Heart right ventricle (tissue), 16 donors: ENCODE measurements at regions not wholly inside any gene's neighbourhood (a gene's known extent, or its start where the extent isn't known, plus 50 kb on each side); places are given as distances from the start of the nearest gene placed in this dataset.

ENCODE experiments used
- ATAC-seq, 8 donors: fragments of 200-7000 bp; cut with Tn5 transposase; one replicate each; pipeline ENCODE4 v1.9.1; 2020; ENCODE audit warnings: mild to moderate bottlenecking in 8 of 8, moderate library complexity in 8 of 8, moderate number of reproducible peaks in 1 of 8
- DNase-seq, 2 donors: peaks; one replicate each; pipeline ENCODE4 v3.0.0-alpha.2; 2020
- H3K27ac ChIP-seq, 10 donors: fragments of 200-600 bp; sonication (generic) in 2 of 10; one replicate each; pipeline versions ENCODE4 v1.5.0 to v1.8.0; 2020 to 2022; ENCODE audit warnings: mild to moderate bottlenecking in 3 of 10
- H3K27me3 ChIP-seq, 7 donors: fragments of 200-600 bp; one replicate each; pipeline ENCODE4 v1.8.0; 2021 to 2022; ENCODE audit warnings: mild to moderate bottlenecking in 2 of 7
- H3K36me3 ChIP-seq, 9 donors: fragments of 200-600 bp; sonication (generic) in 1 of 9; one replicate each; pipeline versions ENCODE4 v1.5.0 to v1.8.0; 2020 to 2022; ENCODE audit warnings: mild to moderate bottlenecking in 2 of 9
- H3K4me1 ChIP-seq, 9 donors: fragments of 200-600 bp; sonication (generic) in 1 of 9; one replicate each; pipeline versions ENCODE4 v1.5.0 to v1.8.0; 2020 to 2022; ENCODE audit warnings: mild to moderate bottlenecking in 4 of 9
- H3K4me3 ChIP-seq, 10 donors: fragments of 200-600 bp; sonication (generic) in 2 of 10; one replicate each; pipeline versions ENCODE4 v1.5.0 to v1.8.0; 2020 to 2022; ENCODE audit warnings: mild to moderate bottlenecking in 7 of 10, moderate library complexity in 2 of 10
- H3K9me3 ChIP-seq, 11 donors: fragments of 200-600 bp in 10 of 11; sonication (generic) in 2 of 11; one replicate each; pipeline versions ENCODE4 v1.5.0 to v1.8.0; 2013 to 2022; ENCODE audit warnings: mild to moderate bottlenecking in 2 of 11, control low read depth in 1 of 11, moderate library complexity in 1 of 11
- CTCF ChIP-seq, 9 donors: fragments of 200-600 bp; sonication (generic) in 2 of 9; IDR thresholded peaks; one replicate each; pipeline versions ENCODE4 v1.5.0 to v1.8.0; 2021 to 2022; ENCODE audit warnings: antibody characterized with exemption in 9 of 9, mild to moderate bottlenecking in 5 of 9, moderate library complexity in 1 of 9
- WGBS, 2 donors: extraction: QIAGEN DNeasy Blood & Tissue Kit; methylation state at CpG; one replicate each; pipeline ENCODE4 v1.1.7; 2013; ENCODE audit warnings: inconsistent platforms in 1 of 2; 5-methylcytosine and 5-hydroxymethylcytosine counted together
- intact Hi-C, 10 donors: fragments of 100-400 bp; cut with DNase I; formaldehyde crosslinking; loops; one replicate each; pipeline versions ENCODE4 v1.11.1 to v1.14.2; 2022
- donor health status: Arrhythmogenic right ventricular cardiomyopathy.
- donor health status: ischemic (EF 13 %, LVEDD 7.1; RV severe dilation, severe dysfunction).
- donor health status: healthy with polysubstance abuse.
- donor health status: DM: no; HTN: yes; CAD: no.
- donor health status: DM: no; HTN: no; CAD: no.
- donor health status: ischemic (EF 25% LVEDD 6.9; RV normal size, moderate dysfunction).
- donor health status: ischemic (EF 25% LVEDD 5.7; RV mildly dilated, moderate dysfunction).
- donor health status: healthy.
- donor health status: DM: yes; HTN: yes; CAD: no.
- donor health status: Ischemic cardiomyopathy.
- donor health status: ischemic (EF 35%, LVEDD 5.7; RV mildly dilated, moderate dysfunction).
- donor health status: nonischemic (EF 11% LVEDD 7.7; RV severe dilation, severe dysfunction).
- donor health status: DM: yes; HTN: yes; CAD: no.
- donor health status: PGD.
- donor health status: ischemic (EF 29% LVEDD 5.4; RV normal size, mild dysfunction).
- donor health status: nonischemic (EF 23%, LVEDD 6.1; RV moderate dilation, normal function).

GRCh38 chr18:22334567-22334966 lies 83.1 kb downstream of the CTAGE1 start:
- Histone ChIP-seq H3K27me3 (no peaks in the 10 kb centered on the region), H3K9me3 (no peaks in the 10 kb centered on the region), H3K4me3 (no peak overlapping the region), H3K27ac (no peak overlapping the region), H3K36me3 (no peaks in the 10 kb centered on the region), H3K4me1 (peaks cover 2 to 35% (median 21%) of the 10 kb centered on the region in 9 donors)
- TF ChIP-seq CTCF (IDR thresholded peaks at IDR 0.05) = no peak
- ATAC-seq = no peak
- DNase-seq = no peak
- 97% methylated on average over 5 of the region's 5 CpGs for WGBS, 2 donors
- intact Hi-C loops = loop anchor here in 1 of 10 donors (5.0 kb wide), 1 partner anchor 48 kb away; no protein-coding TSS in a partner anchor

- peaks cover 2 to 27% (median 17%) of the 10 kb centered on the region in 9 donors for H3K4me1 ChIP-seq
- H3K36me3 ChIP-seq = no peaks in the 10 kb centered on the region
- no peaks in the 10 kb centered on the region for H3K27me3 ChIP-seq
- H3K9me3 ChIP-seq = no peaks in the 10 kb centered on the region
- H3K27ac ChIP-seq = no peak overlapping the region
- intact Hi-C loops = loop anchor here in 1 of 10 donors (5.0 kb wide), 1 partner anchor 50 kb away; no protein-coding TSS in a partner anchor
- DNase-seq (no peak), ATAC-seq (no peak)
- no peak for TF ChIP-seq CTCF (IDR thresholded peaks at IDR 0.05)
- H3K4me3 ChIP-seq = no peak overlapping the region
- WGBS, 2 donors = 78 to 85% methylated on average over 5 of the region's 5 CpGs
These were observed 85.1 kb downstream of the CTAGE1 start for GRCh38 chr18:22332590-22332989.

DNA sequence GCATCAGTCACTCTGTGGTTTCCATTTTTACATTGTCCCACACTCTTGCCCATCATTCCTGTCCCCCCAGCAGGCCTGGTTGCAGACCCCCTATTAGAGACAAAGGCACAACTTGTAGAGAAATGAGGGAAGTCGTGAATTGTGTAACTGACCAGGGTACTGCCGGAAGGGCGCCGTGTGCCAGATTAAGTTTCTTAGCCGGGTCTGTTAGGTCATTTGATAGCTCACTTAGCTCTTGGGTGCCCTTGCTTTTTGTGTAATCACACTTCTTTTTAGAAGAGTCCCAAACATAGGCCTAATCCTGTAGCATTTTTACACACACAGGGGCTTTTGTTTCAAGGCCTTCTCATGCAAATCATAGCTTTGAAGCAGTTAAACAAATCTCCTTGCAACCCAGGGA lies 87.2 kb downstream of the CTAGE1 start:
- intact Hi-C loops = loop anchor here in 1 of 10 donors (5.0 kb wide), 1 partner anchor 52 kb away; no protein-coding TSS in a partner anchor
- H3K36me3 ChIP-seq = no peaks in the 10 kb centered on the region
- WGBS, 2 donors = 92 to 98% methylated on average over 5 of the region's 5 CpGs
- no peak overlapping the region for H3K4me3 ChIP-seq
- no peak for ATAC-seq
- no peak for TF ChIP-seq CTCF (IDR thresholded peaks at IDR 0.05)
- no peak overlapping the region for H3K27ac ChIP-seq
- H3K27me3 ChIP-seq = no peaks in the 10 kb centered on the region
- H3K4me1 ChIP-seq = peaks cover 0 to 9% (median 5%) of the 10 kb centered on the region in 9 donors
- no peak for DNase-seq
- no peaks in the 10 kb centered on the region for H3K9me3 ChIP-seq

DNA sequence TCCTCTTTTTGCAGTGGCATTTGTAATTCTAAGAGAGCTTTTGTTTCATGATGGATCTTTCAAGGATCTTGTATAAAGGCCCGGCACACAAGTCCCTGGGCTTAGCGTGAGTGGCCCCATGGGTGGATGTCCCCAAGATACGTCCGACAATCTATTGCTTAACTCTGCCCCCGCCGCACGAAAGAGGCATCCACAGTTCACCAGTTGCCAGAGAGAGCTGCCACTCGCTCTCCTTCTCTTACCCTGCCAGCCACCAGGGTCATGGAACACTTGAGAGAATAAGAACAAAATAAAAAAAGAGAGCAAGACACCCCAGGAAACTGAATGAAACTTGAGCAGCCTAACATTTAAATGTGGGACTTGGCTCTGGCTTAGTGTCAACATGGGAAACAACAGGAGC lies 92.3 kb downstream of the CTAGE1 start:
- Histone ChIP-seq H3K9me3 (no peaks in the 10 kb centered on the region), H3K4me3 (no peak overlapping the region), H3K27me3 (no peaks in the 10 kb centered on the region), H3K4me1 (peaks cover 6 to 37% (median 19%) of the 10 kb centered on the region in 9 donors), H3K27ac (peak overlapping the region in 8 of 10 donors; percentile 30 to 82 (median 68)), H3K36me3 (no peaks in the 10 kb centered on the region)
- TF ChIP-seq CTCF (IDR thresholded peaks at IDR 0.05) = no peak
- 86 to 88% methylated on average over 8 of the region's 8 CpGs for WGBS, 2 donors
- ATAC-seq = no peak
- DNase-seq = no peak
- intact Hi-C loops = loop anchor here in 1 of 10 donors (5.0 kb wide), 1 partner anchor 38 kb away; no protein-coding TSS in a partner anchor
